ENCODE measurements at regions not wholly inside any gene's neighbourhood (a gene's known extent, or its start where the extent isn't known, plus 50 kb on each side); places are given as distances from the start of the nearest gene placed in this dataset.

DNA sequence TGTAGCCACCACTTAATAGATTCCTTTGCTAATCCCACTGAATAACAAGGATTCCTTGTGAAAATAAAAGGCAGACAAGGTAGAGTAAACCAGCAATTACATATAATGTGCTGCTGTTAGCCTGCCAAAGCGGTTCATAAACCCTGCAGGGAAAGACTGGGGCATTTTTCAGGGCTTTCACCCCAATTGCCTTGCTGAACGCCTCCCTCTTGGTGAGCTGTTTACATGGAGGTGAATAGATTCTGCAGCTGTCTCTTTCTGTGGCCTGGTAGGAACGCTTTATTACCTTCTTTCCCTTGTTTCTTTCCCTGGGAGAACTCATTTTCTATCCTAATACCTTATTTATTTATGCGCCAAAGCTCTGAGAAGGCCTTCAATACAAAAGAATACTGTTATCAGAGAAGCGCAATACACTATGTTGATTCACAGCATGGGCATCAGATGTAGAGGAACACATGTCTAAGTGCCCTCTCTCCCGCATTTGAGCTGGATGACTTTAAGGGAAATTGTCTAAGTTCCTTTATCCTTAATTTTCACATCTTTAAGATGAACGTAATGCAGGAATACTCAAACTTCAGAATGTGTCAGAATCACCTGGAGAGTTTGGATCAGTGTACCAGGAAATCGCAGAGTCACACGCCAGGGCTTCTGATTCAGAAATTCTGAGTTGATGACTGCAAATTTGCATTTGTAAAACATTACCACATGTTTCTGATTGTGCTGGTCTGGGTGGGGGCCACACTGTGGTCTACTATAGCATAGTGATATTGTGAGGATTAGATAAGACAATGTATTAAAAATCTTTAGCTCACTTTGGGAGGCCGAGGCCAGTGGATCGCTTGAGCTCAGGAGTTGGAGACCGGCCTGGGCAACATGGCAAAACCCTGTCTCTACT, 1203.8 kb downstream of the SORCS3 start:
- Histone ChIP-seq H3K9me3 (no peaks in the 10 kb centered on the region), H3K4me2 (no peak overlapping the region), H3K4me3 (no peak overlapping the region), H3K27ac (no peak overlapping the region), H3K4me1 (no peaks in the 10 kb centered on the region)
- POLR2A ChIA-PET: no interaction called here
- TF ChIP-seq, protein P1, sequence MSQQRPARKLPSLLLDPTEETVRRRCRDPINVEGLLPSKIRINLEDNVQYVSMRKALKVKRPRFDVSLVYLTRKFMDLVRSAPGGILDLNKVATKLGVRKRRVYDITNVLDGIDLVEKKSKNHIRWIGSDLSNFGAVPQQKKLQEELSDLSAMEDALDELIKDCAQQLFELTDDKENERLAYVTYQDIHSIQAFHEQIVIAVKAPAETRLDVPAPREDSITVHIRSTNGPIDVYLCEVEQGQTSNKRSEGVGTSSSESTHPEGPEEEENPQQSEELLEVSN (IDR thresholded peaks at IDR 0.05; ENCODE audit: borderline replicate concordance, low read depth): no peak
- TF ChIP-seq MYC (IDR thresholded peaks at IDR 0.05; ENCODE audit: borderline replicate concordance, low read length) (no peak), HOXA7 (CRISPR knock-in tag; IDR thresholded peaks at IDR 0.05) (no peak), CBX8 (IDR thresholded peaks at IDR 0.05) (no peak)
- ATAC-seq (no peak), DNase-seq (ENCODE audit: low read depth in 1 of 2, low spot score in 1 of 2) (no peak), FAIRE-seq (no peak)
- CTCF ChIA-PET: no interaction called here
- WGBS (ENCODE audit: missing lambda C conversion rate): 26% methylated on average over 12 of the region's 12 CpGs

DNA sequence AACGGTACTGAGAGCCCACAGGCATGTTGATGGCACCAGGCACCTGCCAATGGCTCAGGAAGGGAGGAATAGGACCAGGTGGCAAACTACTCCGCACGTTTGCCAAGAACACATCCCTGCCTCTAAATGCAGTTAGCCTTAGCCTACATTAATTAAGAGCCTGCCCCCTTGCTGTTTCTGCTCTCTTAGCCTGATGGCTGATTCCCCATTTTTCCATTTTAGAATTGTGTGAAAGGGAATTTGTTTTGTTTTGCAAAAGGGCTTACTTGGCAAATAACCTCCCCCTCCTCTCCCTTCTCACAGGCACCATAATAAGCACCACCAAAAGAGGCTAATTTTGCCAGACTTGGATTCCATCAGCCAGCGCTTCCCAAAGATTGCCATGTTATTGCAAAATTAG, 1203.2 kb downstream of the SORCS3 start:
- no peak overlapping the region for H3K4me2 ChIP-seq
- CTCF ChIA-PET: no interaction called here
- H3K9me3 ChIP-seq: no peaks in the 10 kb centered on the region
- no peak overlapping the region for H3K27ac ChIP-seq
- WGBS (ENCODE audit: missing lambda C conversion rate): 30% methylated on average over 4 of the region's 4 CpGs
- FAIRE-seq (no peak), DNase-seq (ENCODE audit: low read depth in 1 of 2, low spot score in 1 of 2) (no peak), ATAC-seq (no peak)
- H3K4me3 ChIP-seq: no peak overlapping the region
- POLR2A ChIA-PET: no interaction called here
- TF ChIP-seq BHLHE40 (IDR thresholded peaks at IDR 0.05; ENCODE audit: low read depth, low read length): no peak
- TF ChIP-seq RCOR1 (IDR thresholded peaks at IDR 0.05; ENCODE audit: low read depth, low read length): no peak
- TF ChIP-seq EHF (CRISPR knock-in tag; IDR thresholded peaks at IDR 0.05): no peak
- TF ChIP-seq POLR2A (IDR thresholded peaks at IDR 0.05; ENCODE audit: low read length): no peak
- no peak for TF ChIP-seq CBX2 (IDR thresholded peaks at IDR 0.05; ENCODE audit: borderline replicate concordance, low read depth)
- TF ChIP-seq RNF2 (IDR thresholded peaks at IDR 0.05; ENCODE audit: borderline replicate concordance, low read depth): no peak
- TF ChIP-seq FOSB (CRISPR knock-in tag; IDR thresholded peaks at IDR 0.05): no peak
- TF ChIP-seq TFCP2L1 (CRISPR knock-in tag; IDR thresholded peaks at IDR 0.05): no peak
- no peak for TF ChIP-seq MYC (IDR thresholded peaks at IDR 0.05; ENCODE audit: borderline replicate concordance, low read length)
- no peak for TF ChIP-seq HOXB13 (CRISPR knock-in tag; IDR thresholded peaks at IDR 0.05; ENCODE audit: low read depth)
- TF ChIP-seq, protein P2, sequence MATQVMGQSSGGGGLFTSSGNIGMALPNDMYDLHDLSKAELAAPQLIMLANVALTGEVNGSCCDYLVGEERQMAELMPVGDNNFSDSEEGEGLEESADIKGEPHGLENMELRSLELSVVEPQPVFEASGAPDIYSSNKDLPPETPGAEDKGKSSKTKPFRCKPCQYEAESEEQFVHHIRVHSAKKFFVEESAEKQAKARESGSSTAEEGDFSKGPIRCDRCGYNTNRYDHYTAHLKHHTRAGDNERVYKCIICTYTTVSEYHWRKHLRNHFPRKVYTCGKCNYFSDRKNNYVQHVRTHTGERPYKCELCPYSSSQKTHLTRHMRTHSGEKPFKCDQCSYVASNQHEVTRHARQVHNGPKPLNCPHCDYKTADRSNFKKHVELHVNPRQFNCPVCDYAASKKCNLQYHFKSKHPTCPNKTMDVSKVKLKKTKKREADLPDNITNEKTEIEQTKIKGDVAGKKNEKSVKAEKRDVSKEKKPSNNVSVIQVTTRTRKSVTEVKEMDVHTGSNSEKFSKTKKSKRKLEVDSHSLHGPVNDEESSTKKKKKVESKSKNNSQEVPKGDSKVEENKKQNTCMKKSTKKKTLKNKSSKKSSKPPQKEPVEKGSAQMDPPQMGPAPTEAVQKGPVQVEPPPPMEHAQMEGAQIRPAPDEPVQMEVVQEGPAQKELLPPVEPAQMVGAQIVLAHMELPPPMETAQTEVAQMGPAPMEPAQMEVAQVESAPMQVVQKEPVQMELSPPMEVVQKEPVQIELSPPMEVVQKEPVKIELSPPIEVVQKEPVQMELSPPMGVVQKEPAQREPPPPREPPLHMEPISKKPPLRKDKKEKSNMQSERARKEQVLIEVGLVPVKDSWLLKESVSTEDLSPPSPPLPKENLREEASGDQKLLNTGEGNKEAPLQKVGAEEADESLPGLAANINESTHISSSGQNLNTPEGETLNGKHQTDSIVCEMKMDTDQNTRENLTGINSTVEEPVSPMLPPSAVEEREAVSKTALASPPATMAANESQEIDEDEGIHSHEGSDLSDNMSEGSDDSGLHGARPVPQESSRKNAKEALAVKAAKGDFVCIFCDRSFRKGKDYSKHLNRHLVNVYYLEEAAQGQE (IDR thresholded peaks at IDR 0.05): no peak
- no peak for TF ChIP-seq ZFP36 (IDR thresholded peaks at IDR 0.05; ENCODE audit: borderline replicate concordance, partially characterized antibody)
- H3K4me1 ChIP-seq: no peaks in the 10 kb centered on the region

DNA sequence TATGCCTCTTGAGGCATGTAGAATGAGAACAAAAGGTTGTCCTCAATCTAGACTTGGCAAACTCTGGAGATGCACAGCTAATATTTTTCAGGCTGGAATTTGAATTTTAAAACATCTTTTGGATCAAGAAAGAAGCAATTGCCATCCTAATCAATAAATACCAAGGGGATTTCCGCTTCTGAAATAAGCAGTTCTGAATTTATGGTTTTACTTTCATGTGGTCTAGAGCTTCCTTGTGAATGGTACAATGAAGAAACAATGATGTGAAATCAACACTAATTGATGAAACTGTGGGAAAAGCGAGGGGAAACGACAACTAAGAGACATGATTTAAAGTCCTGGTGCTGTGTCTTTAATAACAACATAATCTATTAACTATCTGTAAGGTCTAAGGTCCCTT, 1202.7 kb downstream of the SORCS3 start:
- no peak for FAIRE-seq
- CTCF ChIA-PET: no interaction called here
- Histone ChIP-seq H3K4me2 (no peak overlapping the region), H3K9me3 (no peaks in the 10 kb centered on the region), H3K27ac (no peak overlapping the region), H3K4me3 (no peak overlapping the region), H3K4me1 (no peaks in the 10 kb centered on the region)
- ATAC-seq: no peak
- WGBS (ENCODE audit: missing lambda C conversion rate): under 1% methylated on average over 3 of the region's 3 CpGs
- DNase-seq (ENCODE audit: low read depth in 1 of 2, low spot score in 1 of 2): no peak
- POLR2A ChIA-PET: no interaction called here
- no peak for TF ChIP-seq BCL3 (IDR thresholded peaks at IDR 0.05)
- no peak for TF ChIP-seq RAD21 (conservative IDR thresholded peaks at IDR 0.05 in 1 of 2, IDR thresholded peaks at IDR 0.05 in 1 of 2)
- TF ChIP-seq RFX5 (IDR thresholded peaks at IDR 0.05): no peak
- TF ChIP-seq ZNF302 (CRISPR knock-in tag; IDR thresholded peaks at IDR 0.05): no peak
- TF ChIP-seq CHD2 (IDR thresholded peaks at IDR 0.05; ENCODE audit: low read length, partially characterized antibody): no peak
- no peak for TF ChIP-seq SMC3 (IDR thresholded peaks at IDR 0.05)
- no peak for TF ChIP-seq FOSL2 (IDR thresholded peaks at IDR 0.05)
- TF ChIP-seq FOSL2 (CRISPR knock-in tag; IDR thresholded peaks at IDR 0.05): no peak
- TF ChIP-seq MAFK (IDR thresholded peaks at IDR 0.05; ENCODE audit: partially characterized antibody): no peak
- no peak for TF ChIP-seq JUN (IDR thresholded peaks at IDR 0.05)
- no peak for TF ChIP-seq CHD4 (IDR thresholded peaks at IDR 0.05; ENCODE audit: borderline replicate concordance)
- TF ChIP-seq JUNB (IDR thresholded peaks at IDR 0.05): no peak
- no peak for TF ChIP-seq MAZ (IDR thresholded peaks at IDR 0.05; ENCODE audit: borderline replicate concordance, low read depth, low read length)
- no peak for TF ChIP-seq HES2 (IDR thresholded peaks at IDR 0.05)
- TF ChIP-seq TFCP2L1 (CRISPR knock-in tag; IDR thresholded peaks at IDR 0.05): no peak
- TF ChIP-seq KDM5A (IDR thresholded peaks at IDR 0.05): no peak
- no peak for TF ChIP-seq NPAS2 (CRISPR knock-in tag; IDR thresholded peaks at IDR 0.05; ENCODE audit: borderline replicate concordance)
- TF ChIP-seq CBX2 (IDR thresholded peaks at IDR 0.05; ENCODE audit: borderline replicate concordance, low read depth): no peak
